ENCODE measurements at regions not wholly inside any gene's neighbourhood (a gene's known extent, or its start where the extent isn't known, plus 50 kb on each side); places are given as distances from the start of the nearest gene placed in this dataset.

DNA sequence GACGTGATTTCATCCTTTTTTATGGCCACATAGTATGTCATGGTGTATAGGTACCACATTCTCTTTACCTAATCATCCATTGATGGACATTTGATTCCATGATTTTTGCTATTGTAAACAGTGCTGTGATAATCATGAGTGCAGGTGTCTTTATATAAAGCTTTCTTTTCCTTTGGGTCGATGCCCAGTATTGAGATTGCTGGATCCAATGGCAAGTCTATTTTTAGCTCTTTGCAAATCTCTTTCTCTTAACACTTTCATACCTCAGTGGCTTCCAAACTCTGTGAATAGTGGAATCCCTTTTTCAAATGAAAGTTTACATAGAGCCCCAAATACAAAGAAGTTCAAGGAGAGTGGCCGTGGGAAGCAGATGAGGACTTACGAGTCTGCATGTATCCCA is 105.8 kb upstream of the SPTLC3 start:
- Histone ChIP-seq H3K9me3 (no peaks in the 10 kb centered on the region), H3K27me3 (no peaks in the 10 kb centered on the region), H3K27ac (no peak overlapping the region), H3K4me3 (no peak overlapping the region), H3K36me3 (no peaks in the 10 kb centered on the region), H3K4me1 (no peaks in the 10 kb centered on the region)
- TF ChIP-seq, protein P1, sequence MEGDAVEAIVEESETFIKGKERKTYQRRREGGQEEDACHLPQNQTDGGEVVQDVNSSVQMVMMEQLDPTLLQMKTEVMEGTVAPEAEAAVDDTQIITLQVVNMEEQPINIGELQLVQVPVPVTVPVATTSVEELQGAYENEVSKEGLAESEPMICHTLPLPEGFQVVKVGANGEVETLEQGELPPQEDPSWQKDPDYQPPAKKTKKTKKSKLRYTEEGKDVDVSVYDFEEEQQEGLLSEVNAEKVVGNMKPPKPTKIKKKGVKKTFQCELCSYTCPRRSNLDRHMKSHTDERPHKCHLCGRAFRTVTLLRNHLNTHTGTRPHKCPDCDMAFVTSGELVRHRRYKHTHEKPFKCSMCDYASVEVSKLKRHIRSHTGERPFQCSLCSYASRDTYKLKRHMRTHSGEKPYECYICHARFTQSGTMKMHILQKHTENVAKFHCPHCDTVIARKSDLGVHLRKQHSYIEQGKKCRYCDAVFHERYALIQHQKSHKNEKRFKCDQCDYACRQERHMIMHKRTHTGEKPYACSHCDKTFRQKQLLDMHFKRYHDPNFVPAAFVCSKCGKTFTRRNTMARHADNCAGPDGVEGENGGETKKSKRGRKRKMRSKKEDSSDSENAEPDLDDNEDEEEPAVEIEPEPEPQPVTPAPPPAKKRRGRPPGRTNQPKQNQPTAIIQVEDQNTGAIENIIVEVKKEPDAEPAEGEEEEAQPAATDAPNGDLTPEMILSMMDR (IDR thresholded peaks at IDR 0.05) = no peak
- DNase-seq = no peak
- intact Hi-C loops (cut with DNase I) = no loop called here
- no peak for ATAC-seq

DNA sequence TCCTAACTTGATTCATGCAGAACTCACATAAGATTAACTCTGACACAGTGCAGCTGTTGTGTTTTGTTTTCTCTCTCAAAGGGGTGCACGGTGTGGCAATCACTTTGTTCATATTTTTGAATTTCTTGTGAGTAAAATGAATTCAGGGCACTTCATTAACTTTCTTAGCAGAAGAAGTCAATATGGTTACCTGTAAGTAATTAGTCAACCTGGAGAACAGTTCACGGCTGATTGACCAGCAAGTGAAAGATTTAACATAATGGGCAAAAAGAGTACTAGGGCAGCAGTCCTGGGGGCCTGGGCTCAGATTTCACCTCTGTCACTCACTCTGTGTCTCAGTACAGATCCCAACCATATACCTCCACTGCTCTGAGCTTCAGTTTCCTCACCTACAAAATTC is 102.4 kb upstream of the SPTLC3 start:
- intact Hi-C loops (cut with DNase I) = no loop called here
- no peaks in the 10 kb centered on the region for H3K27me3 ChIP-seq
- H3K36me3 ChIP-seq = no peaks in the 10 kb centered on the region
- H3K4me3 ChIP-seq = no peak overlapping the region
- TF ChIP-seq, protein P1 (IDR thresholded peaks at IDR 0.05) = no peak
- no peak for ATAC-seq
- no peaks in the 10 kb centered on the region for H3K4me1 ChIP-seq
- H3K27ac ChIP-seq = no peak overlapping the region
- DNase-seq = no peak
- no peaks in the 10 kb centered on the region for H3K9me3 ChIP-seq

DNA sequence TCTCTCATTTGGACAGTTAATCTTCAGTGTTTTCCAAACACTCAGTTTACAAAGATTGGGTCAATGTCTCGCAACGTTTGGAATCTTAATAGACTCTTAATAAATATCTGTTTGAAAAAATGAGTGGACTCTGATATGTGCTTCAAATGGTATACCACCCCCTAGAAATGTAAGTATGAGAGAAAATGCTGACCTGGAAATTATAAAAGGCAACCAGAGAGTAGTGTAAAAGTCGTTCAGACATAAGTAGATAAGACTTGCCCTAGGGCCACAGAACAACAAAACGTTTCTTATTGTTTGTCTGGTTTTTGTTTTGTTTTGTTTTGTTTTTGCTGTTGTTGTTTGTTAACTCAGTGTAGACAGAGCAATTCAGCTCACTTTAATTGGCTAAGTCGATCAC is 97.4 kb upstream of the SPTLC3 start:
- ATAC-seq (no peak), DNase-seq (no peak)
- H3K27me3 ChIP-seq = no peaks in the 10 kb centered on the region
- H3K27ac ChIP-seq = no peak overlapping the region
- no peaks in the 10 kb centered on the region for H3K36me3 ChIP-seq
- intact Hi-C loops (cut with DNase I) = no loop called here
- H3K4me3 ChIP-seq = no peak overlapping the region
- TF ChIP-seq, protein P1 (IDR thresholded peaks at IDR 0.05) = no peak
- H3K4me1 ChIP-seq = no peaks in the 10 kb centered on the region
- H3K9me3 ChIP-seq = no peaks in the 10 kb centered on the region

- intact Hi-C loops (cut with DNase I) = no loop called here
- no peaks in the 10 kb centered on the region for H3K36me3 ChIP-seq
- no peaks in the 10 kb centered on the region for H3K9me3 ChIP-seq
- no peak overlapping the region for H3K4me3 ChIP-seq
- TF ChIP-seq, protein P1 (IDR thresholded peaks at IDR 0.05) = no peak
- no peaks in the 10 kb centered on the region for H3K27me3 ChIP-seq
- H3K4me1 ChIP-seq = no peaks in the 10 kb centered on the region
- DNase-seq (no peak), ATAC-seq (no peak)
- no peak overlapping the region for H3K27ac ChIP-seq
These were observed 94.9 kb upstream of the SPTLC3 start for GRCh38 chr20:12913781-12914443.

DNA sequence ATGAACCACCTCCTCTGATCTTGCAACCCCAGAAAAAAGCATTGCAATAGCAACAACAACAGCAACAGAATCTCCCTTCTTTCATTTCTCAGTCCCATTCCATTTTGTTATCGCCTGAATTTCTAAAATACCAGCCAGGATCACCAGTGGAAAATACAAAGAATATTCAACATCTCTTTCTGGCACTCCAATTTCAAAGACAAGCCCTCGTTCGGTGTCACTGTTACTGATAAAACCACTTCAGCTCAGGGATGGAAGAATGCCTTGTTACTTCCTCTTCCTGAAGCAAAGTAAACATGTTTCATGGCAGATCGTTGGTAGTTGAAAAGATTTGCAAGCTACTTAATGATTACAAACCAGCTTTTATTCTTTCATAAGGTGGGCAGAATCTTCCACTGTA is 94.0 kb upstream of the SPTLC3 start:
- intact Hi-C loops (cut with DNase I) = no loop called here
- Histone ChIP-seq H3K36me3 (no peaks in the 10 kb centered on the region), H3K27me3 (no peaks in the 10 kb centered on the region), H3K9me3 (no peaks in the 10 kb centered on the region), H3K4me1 (no peaks in the 10 kb centered on the region), H3K27ac (no peak overlapping the region), H3K4me3 (no peak overlapping the region)
- TF ChIP-seq, protein P1 (IDR thresholded peaks at IDR 0.05) = no peak
- ATAC-seq = no peak
- DNase-seq = no peak

All from left lung (tissue), 4 donors.